NCI-H510A (cell line): ENCODE measurements at regions not wholly inside any gene's neighbourhood (a gene's known extent, or its start where the extent isn't known, plus 50 kb on each side); places are given as distances from the start of the nearest gene placed in this dataset.

Experiments used
- DNase-seq: peaks from one replicate; lab custom pipeline; 2025; lab: John Stamatoyannopoulos, UW

DNA sequence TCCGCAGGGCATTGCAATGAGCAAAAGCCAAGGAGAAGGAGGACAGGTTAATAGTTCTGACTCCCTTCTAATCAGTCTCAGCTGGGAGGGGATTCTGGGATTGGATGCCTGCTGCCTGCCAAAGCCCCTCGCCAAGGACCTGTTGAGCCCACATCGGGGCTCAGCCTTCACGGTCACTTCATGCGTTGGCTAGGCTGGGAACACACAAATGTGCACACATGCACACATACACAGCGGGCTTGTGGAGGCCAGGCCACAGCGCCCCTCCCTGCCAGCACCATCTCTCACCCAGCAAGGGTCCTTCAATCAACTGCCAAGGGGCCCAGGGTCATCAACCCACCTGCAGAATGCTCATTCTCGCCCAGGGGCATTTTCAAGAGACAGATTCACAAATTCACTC is 113.9 kb downstream of the C5orf15 start:
- DNase-seq: no peak

GRCh38 chr5:133853646-133854365 is 114.6 kb downstream of the C5orf15 start:
- DNase-seq: no peak

DNA sequence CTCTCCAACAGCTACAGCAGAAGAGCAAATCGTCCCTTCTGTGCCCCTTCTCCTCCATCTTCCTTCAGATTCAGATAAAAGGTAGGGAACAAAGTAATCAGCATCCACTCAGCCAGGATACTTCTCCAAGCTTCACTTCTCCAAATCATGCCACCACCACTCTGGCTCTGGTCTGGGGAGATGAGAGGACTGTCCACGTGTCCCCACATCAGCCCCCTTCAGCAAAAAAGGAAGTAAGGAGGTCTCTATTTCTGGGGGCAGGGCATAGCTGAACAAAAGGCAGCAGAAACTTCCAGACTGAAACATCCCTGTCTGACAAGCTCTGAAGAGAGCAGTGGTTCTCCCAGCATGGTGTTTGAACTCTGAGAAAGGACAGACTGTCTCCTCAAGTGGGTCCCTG is 116.9 kb downstream of the C5orf15 start:
- DNase-seq: no peak

DNA sequence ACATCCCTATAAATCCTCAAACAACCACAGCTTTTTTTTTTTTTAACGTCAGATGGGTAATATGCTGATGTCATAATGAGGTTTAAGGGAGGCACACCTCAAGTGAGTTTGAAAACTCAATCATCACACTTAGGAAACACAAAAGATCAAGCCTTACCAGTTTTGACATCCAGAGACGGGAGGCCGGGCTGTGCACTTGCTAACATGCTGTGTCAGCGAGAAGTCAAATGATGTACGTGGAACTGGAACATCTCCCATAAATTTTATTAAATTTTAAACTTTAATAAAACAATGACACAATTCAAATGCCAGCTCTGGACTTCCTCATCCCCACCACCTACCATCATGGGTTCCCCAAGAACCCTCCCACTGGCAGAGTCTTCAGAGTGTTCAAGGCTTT is 117.6 kb downstream of the C5orf15 start:
- DNase-seq: no peak

DNA sequence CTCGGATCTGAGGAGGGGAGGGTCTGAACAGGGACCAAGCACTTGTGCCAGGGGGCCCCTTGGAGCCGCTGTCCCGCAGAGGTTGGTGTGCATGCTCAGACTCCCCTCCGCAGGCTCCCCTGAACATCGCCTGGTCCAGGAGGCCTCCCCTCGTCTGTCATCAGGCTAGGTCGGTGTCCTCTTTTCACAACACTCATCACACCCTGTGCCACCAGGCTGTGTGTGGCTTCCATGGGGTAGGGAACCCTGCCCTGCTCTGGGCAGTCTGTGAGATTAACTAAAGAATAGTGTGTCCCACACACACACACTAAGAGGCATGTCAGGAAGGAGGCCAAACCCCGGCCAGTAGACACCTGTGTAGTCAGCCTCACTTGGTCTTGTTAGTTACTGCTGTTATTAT is 119.3 kb downstream of the C5orf15 start:
- no peak for DNase-seq

DNA sequence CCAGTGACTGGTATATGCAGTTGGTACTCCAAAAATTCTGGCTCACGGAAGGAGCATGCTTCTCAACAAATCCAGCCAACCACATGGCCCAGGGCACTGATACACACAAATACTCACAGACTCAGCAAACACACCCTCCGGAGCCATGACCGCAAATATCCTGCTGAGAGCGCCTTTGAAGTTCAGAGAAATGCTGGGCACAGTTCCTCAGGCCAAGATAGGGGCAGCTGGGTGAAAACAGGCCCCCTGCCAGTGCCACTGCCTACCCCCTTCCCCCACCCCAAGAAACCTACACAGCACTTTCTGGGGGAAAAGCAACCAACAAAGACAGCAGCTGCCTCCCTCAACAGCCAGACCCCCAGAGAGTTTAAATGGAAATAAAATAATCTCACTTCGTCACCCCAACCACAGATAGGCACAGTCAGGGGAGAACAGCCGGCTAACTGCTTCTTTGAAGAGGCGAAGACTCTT is 120.0 kb downstream of the C5orf15 start:
- peak; percentile 46 for DNase-seq

- no peak for DNase-seq
Observed at GRCh38 chr5:133847886-133848285, 120.5 kb downstream of the C5orf15 start.

DNA sequence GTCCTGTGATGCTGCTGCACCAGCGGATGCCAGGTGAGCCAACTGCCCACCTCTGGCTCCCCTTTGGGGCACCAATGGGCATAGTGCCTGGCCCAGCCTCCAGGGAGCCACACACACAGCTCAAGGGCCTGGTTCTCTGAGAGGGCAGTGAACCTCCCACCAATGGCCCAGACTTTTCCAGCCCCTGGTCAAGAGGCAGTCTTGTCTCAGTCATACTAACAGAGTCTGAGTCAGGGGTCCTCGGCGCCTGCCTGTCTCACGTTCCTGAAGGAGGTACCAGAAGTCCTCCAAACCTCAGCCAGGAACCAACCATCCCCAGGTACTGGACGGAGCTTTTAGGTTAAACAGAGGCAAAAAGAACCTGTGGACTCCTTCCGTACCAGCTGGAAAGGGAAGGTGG is 121.1 kb downstream of the C5orf15 start:
- no peak for DNase-seq

DNA sequence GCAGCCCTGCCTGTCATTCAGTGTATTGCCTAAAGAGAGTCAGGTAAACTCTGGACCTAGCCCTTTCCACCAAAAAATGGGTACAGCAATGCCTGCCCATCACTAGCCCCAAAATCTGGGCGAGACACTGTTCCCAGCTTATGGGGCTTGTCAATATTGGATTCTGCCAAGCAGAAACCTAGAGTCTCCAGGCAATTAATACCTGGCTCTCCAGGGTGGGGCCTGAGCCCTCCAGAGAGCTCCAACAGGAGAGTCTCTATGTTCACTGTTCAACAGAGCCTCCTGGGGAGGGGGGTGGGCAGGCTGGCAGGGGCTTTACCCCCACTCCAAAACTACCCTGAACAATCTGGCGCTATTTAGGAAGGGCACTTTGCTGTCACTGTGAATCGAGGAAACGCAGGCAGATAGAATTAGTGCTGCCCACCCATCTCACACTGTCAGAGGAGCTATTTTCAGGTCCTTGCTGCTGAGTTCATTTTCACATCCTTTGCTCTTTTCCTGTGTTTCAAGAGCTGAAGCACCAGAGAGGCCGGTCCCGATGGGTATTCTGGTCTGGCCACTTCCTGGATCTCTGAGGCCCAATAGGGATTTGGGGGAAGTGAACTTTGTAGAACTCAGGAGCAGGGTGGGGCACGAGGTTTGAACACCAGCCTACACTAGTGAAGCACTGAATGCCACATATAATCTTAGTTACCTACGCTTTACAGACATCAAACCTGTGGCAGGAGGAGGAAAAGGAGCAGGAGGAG is 121.8 kb downstream of the C5orf15 start:
- DNase-seq: no peak

DNA sequence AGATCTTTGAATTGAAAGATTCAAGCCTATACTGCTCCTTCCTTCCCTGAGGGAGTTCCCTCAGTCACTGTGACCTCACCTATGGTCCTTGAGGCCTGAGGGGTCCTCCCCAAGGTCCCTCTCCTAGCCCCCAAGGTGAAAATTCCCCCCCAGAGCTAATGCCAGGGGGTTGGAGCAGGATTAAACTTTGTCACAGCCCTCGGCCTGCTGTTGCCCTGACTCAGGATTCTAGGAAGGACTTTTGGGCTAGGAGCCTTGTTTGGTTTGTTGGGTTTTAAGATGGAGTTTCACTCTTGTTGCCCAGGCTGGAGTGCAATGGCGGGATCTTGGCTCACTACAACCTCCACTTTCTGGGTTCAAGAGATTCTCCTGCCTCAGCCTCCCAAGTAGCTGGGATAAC is 123.2 kb downstream of the C5orf15 start:
- no peak for DNase-seq

- no peak for DNase-seq
Observed at GRCh38 chr5:133844836-133845235, 123.6 kb downstream of the C5orf15 start.

GRCh38 chr5:133843911-133844310 is 124.5 kb downstream of the C5orf15 start:
- DNase-seq: no peak

DNA sequence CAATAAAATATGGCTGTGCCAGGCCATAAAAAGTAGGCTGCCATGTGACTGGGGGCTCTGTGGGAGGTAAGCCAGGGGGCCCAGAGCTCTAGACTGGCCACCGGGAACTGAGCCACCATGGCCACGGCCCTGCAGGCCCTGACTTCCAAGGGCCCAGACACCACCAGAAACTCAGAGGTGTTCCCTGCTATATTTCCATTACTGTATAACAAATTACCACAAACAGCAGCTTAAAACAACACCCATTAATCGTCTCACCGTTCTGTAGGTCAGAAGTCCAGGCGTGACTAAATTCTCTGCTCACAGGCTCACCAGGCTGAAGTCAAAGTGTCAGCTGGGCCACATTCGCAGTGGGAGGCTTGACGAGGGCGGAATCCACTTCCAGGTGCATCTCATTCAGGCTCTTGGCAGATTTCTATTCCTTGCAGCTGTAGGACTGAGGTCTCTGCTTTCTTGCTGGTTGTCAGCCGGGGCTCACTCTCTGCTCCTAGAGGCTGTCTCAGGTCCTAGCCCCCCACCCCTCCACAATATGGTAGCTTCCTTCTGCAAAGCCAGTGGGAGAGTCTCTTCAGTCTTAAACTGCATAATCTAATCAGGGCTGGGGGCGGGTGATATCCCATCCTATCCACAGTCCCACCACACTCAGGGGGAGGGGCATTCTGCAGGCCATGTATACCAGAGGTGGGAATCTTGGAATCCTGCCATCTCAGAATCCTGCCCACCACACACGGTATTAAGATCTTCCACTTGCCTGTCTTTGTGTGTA is 125.4 kb downstream of the C5orf15 start:
- peak; percentile 19 for DNase-seq

DNA sequence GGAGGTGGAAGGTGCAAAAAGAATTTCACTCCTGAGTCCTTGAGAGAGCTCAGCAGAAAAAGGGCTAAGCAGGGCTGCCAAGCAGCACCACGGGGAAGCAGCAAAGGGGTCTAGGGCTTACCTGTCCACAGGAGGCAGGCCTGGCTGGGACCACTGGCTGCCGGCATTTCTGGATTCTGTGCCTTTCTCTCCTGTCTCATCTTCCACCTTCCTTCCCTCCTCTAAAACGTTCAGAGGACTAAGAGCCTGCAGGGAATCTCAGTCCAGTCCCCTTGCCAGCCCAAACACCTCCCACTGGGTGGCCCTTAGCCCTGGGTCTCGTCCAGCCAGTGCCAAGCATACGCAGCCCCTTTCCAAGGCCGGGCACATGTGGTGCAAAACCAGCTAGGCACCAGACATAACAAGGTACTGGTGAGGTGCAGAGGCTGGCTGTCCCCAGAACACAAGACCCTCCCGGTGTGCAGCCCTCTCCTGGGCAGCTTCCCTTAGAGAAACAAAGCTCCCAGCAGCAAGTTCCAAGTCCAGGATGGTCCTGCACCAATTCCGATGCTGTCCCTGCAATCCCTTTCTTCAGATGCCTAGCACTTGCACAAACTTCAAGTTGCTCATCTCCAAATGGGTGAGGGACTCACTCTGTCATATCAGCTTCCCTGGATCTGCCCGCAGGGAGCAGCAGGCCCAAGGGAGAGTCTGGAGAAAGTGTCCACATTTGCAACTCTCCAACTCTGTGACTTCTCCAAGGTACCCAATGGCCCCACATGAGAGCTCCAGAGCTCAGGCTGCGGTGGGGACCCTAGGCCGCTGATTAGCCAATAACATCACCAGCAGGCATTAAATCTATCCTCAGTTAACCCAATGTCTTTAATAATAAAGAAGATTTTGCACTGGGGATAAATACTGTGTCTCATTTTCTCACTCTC is 126.3 kb downstream of the C5orf15 start:
- no peak for DNase-seq

DNA sequence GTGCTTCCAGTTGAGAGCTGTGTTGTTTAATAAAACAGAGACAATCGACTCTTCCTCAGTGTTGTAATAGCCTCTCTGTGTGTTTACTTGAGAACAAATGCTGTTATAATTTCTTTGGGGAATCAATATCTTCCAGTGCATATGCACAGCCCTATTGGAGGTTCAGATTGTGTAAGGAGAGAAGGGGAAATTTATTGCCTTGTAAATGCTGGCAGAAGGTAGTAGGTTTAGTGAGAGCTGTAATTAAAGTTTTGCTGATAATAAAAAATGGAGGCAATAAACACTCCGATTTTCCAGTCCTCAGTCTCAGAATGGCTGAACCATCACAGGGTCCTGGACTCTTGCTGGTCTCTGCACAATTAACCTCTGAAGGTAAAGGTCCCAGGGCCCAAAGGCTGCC is 128.3 kb downstream of the C5orf15 start:
- no peak for DNase-seq

GRCh38 chr5:133839721-133840120 is 128.7 kb downstream of the C5orf15 start:
- no peak for DNase-seq

GRCh38 chr5:133839090-133839489 is 129.3 kb downstream of the C5orf15 start:
- DNase-seq: no peak

DNA sequence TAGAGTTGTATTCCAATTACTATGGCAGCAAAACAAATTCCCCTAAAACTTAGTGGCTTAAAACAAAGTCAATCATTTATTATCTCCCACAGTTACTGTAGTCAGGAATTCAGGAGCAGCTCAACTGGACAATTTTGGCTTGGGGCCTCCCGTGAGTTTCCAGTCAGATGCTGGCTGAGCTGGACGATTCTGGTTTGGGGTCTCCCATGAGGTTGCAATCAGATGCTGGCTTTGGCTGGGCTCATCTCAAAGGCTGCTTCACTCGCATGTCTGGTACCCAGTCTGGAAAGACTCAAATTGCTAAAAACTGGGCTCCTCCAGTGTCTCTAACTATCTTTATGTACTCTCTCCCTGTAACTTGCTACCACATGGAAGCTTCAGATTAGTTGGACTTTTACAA is 130.1 kb downstream of the C5orf15 start:
- DNase-seq: no peak

GRCh38 chr5:133831491-133832224 is 136.8 kb downstream of the C5orf15 start:
- DNase-seq: no peak

DNA sequence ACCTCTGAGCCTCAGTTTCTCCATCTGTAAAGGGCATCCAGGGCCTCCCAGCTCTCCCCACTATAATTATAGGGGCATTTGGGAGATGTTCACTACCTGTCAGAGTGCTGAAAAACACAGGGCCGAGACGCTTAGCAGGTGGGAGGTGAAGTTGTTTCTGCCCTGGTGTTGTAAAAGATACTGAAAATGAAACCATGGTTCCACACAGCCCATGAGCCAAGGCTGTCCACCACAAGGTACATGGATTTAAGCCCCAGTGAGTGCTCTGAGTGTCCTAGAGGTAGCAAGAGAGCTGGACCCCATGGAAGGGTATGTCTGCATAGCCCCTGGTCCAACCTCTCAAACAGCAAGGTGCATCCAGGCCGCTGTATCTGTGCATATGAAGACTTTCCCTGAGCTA is 137.5 kb downstream of the C5orf15 start:
- DNase-seq: no peak

GRCh38 chr5:133830281-133830680 is 138.1 kb downstream of the C5orf15 start:
- no peak for DNase-seq
